ENCODE measurements at regions not wholly inside any gene's neighbourhood (a gene's known extent, or its start where the extent isn't known, plus 50 kb on each side); places are given as distances from the start of the nearest gene placed in this dataset.

- no peak for TF ChIP-seq CTCF (IDR thresholded peaks at IDR 0.05)
- Histone ChIP-seq H3K36me3 (no peaks in the 10 kb centered on the region), H3K4me1 (ENCODE audit: control insufficient read depth in 1 of 2, low read depth in 2 of 2) (peaks cover 2 to 4% of the 10 kb centered on the region in 2 donors), H3K9me3 (no peaks in the 10 kb centered on the region), H3K27me3 (replicated peaks; ENCODE audit: insufficient read depth) (no peaks in the 10 kb centered on the region), H3K4me3 (no peak overlapping the region), H3K27ac (no peak overlapping the region)
- DNase-seq (ENCODE audit: low spot score) (no peak), ATAC-seq (ENCODE audit: insufficient number of reproducible peaks, low FRiP score, low read depth) (no peak)
Measured at GRCh38 chr6:74872754-74873476, 332.9 kb downstream of the COL12A1 start.

GRCh38 chr6:74871757-74872156 lies 334.1 kb downstream of the COL12A1 start:
- Histone ChIP-seq H3K4me1 (ENCODE audit: control insufficient read depth in 1 of 2, low read depth in 2 of 2) (peaks cover 2 to 4% of the 10 kb centered on the region in 2 donors), H3K4me3 (no peak overlapping the region), H3K27ac (no peak overlapping the region), H3K9me3 (no peaks in the 10 kb centered on the region), H3K27me3 (replicated peaks; ENCODE audit: insufficient read depth) (no peaks in the 10 kb centered on the region), H3K36me3 (no peaks in the 10 kb centered on the region)
- ATAC-seq (ENCODE audit: insufficient number of reproducible peaks, low FRiP score, low read depth), result no peak
- no peak for TF ChIP-seq CTCF (IDR thresholded peaks at IDR 0.05)
- DNase-seq (ENCODE audit: low spot score), result no peak

- DNase-seq (ENCODE audit: low spot score) (no peak), ATAC-seq (ENCODE audit: insufficient number of reproducible peaks, low FRiP score, low read depth) (no peak)
- H3K36me3 ChIP-seq, result no peaks in the 10 kb centered on the region
- peaks cover 2 to 4% of the 10 kb centered on the region in 2 donors for H3K4me1 ChIP-seq (ENCODE audit: control insufficient read depth in 1 of 2, low read depth in 2 of 2)
- H3K9me3 ChIP-seq, result no peaks in the 10 kb centered on the region
- peak; percentile 19 for TF ChIP-seq CTCF (IDR thresholded peaks at IDR 0.05)
- no peak overlapping the region for H3K27ac ChIP-seq
- H3K4me3 ChIP-seq, result no peak overlapping the region
- no peaks in the 10 kb centered on the region for H3K27me3 ChIP-seq (replicated peaks; ENCODE audit: insufficient read depth)
Measured at GRCh38 chr6:74870403-74870802, 335.4 kb downstream of the COL12A1 start.

- Histone ChIP-seq H3K27ac (no peak overlapping the region), H3K4me1 (ENCODE audit: control insufficient read depth in 1 of 2, low read depth in 2 of 2) (peaks cover 0 to 2% of the 10 kb centered on the region in 2 donors), H3K4me3 (no peak overlapping the region), H3K9me3 (no peaks in the 10 kb centered on the region), H3K36me3 (no peaks in the 10 kb centered on the region), H3K27me3 (replicated peaks; ENCODE audit: insufficient read depth) (no peaks in the 10 kb centered on the region)
- no peak for ATAC-seq (ENCODE audit: insufficient number of reproducible peaks, low FRiP score, low read depth)
- no peak for TF ChIP-seq CTCF (IDR thresholded peaks at IDR 0.05)
- no peak for DNase-seq (ENCODE audit: low spot score)
Measured at GRCh38 chr6:74867291-74867690, 338.6 kb downstream of the COL12A1 start.

GRCh38 chr6:74863968-74864367 lies 341.9 kb downstream of the COL12A1 start:
- H3K27me3 ChIP-seq (replicated peaks; ENCODE audit: insufficient read depth), result no peaks in the 10 kb centered on the region
- TF ChIP-seq CTCF (IDR thresholded peaks at IDR 0.05), result no peak
- no peak for ATAC-seq (ENCODE audit: insufficient number of reproducible peaks, low FRiP score, low read depth)
- no peak for DNase-seq (ENCODE audit: low spot score)
- no peak overlapping the region for H3K27ac ChIP-seq
- no peak overlapping the region for H3K4me3 ChIP-seq
- no peaks in the 10 kb centered on the region for H3K36me3 ChIP-seq
- H3K4me1 ChIP-seq (ENCODE audit: control insufficient read depth in 1 of 2, low read depth in 2 of 2), result no peaks in the 10 kb centered on the region
- H3K9me3 ChIP-seq, result no peaks in the 10 kb centered on the region

All from thoracic aorta (tissue), 2 donors.